ENCODE measurements at regions not wholly inside any gene's neighbourhood (a gene's known extent, or its start where the extent isn't known, plus 50 kb on each side); places are given as distances from the start of the nearest gene placed in this dataset.
"Not testable (repeated sequence)": the region's sequence is repeated elsewhere in the genome, so short reads cannot be mapped to it uniquely, and the experiment has no call there.

DNA sequence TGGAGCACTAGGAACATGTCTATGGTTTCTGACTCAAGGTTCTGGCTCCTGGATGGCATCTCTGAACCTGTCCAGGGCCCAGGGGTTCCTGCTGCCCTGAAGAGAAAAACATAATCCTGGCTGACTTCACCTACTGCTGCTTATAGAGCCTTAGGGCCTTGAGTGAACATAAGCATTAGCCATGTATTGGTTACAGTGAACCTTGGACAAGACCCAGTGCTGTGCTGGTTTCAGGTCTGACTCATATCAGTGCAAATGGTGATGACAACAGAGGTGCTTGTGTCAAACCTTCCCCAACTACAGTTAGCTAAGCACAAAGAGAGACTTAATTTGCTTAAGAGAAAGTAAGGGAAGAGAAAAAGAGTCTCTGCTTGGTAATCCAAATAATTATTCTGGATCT is 1047.2 kb downstream of the GLUD2 start:
- Histone ChIP-seq H3K4me3 (no peak overlapping the region), H3K36me3 (no peaks in the 10 kb centered on the region), H3K4me1 (replicated peaks) (no peaks in the 10 kb centered on the region), H3K9me3 (replicated peaks) (no peaks in the 10 kb centered on the region), H3K27me3 (replicated peaks) (no peaks in the 10 kb centered on the region), H3K27ac (no peak overlapping the region)
- DNase-seq (ENCODE audit: low read depth in 1 of 2, low spot score in 2 of 2): no peak

GRCh38 chrX:122113376-122113775 is 1066.0 kb downstream of the GLUD2 start:
- no peak for DNase-seq (ENCODE audit: low read depth in 1 of 2, low spot score in 2 of 2)
- Histone ChIP-seq H3K27ac (no peak overlapping the region), H3K9me3 (replicated peaks) (no peaks in the 10 kb centered on the region), H3K4me1 (replicated peaks) (no peaks in the 10 kb centered on the region), H3K27me3 (replicated peaks) (no peaks in the 10 kb centered on the region), H3K4me3 (no peak overlapping the region), H3K36me3 (no peaks in the 10 kb centered on the region)

GRCh38 chrX:122113896-122114295 is 1066.5 kb downstream of the GLUD2 start:
- DNase-seq (ENCODE audit: low read depth in 1 of 2, low spot score in 2 of 2): no peak
- no peak overlapping the region for H3K4me3 ChIP-seq

GRCh38 chrX:122115604-122116003 is 1068.2 kb downstream of the GLUD2 start:
- Histone ChIP-seq H3K4me3 (no peak overlapping the region), H3K4me1 (replicated peaks) (no peaks in the 10 kb centered on the region), H3K27me3 (replicated peaks) (no peaks in the 10 kb centered on the region), H3K9me3 (replicated peaks) (no peaks in the 10 kb centered on the region), H3K27ac (no peak overlapping the region), H3K36me3 (no peaks in the 10 kb centered on the region)
- no peak for DNase-seq (ENCODE audit: low read depth in 1 of 2, low spot score in 2 of 2)

More at GRCh38 chrX:122113896-122114295, 1066.5 kb downstream of the GLUD2 start:
- Histone ChIP-seq H3K4me1 (replicated peaks) (no peaks in the 10 kb centered on the region), H3K27me3 (replicated peaks) (no peaks in the 10 kb centered on the region), H3K27ac (no peak overlapping the region), H3K36me3 (no peaks in the 10 kb centered on the region), H3K9me3 (replicated peaks) (no peaks in the 10 kb centered on the region)

- H3K4me3 ChIP-seq: no peak overlapping the region
- H3K4me1 ChIP-seq (replicated peaks): no peaks in the 10 kb centered on the region
- no peaks in the 10 kb centered on the region for H3K36me3 ChIP-seq
- H3K9me3 ChIP-seq (replicated peaks): no peaks in the 10 kb centered on the region
- H3K27ac ChIP-seq: no peak overlapping the region
- H3K27me3 ChIP-seq (replicated peaks): no peaks in the 10 kb centered on the region
- no peak for DNase-seq (ENCODE audit: low read depth in 1 of 2, low spot score in 2 of 2)
Observed at GRCh38 chrX:122119361-122119760, 1064.7 kb upstream of the GRIA3 start.

GRCh38 chrX:122122274-122122673 is 1061.8 kb upstream of the GRIA3 start:
- H3K27me3 ChIP-seq (replicated peaks): no peaks in the 10 kb centered on the region
- H3K36me3 ChIP-seq: no peaks in the 10 kb centered on the region
- H3K9me3 ChIP-seq (replicated peaks): no peaks in the 10 kb centered on the region
- no peak overlapping the region for H3K27ac ChIP-seq
- H3K4me1 ChIP-seq (replicated peaks): no peaks in the 10 kb centered on the region
- no peak overlapping the region for H3K4me3 ChIP-seq
- DNase-seq (ENCODE audit: low read depth in 1 of 2, low spot score in 2 of 2): no peak

- no peak for DNase-seq (ENCODE audit: low read depth in 1 of 2, low spot score in 2 of 2)
- H3K27me3 ChIP-seq (replicated peaks): no peaks in the 10 kb centered on the region
- no peak overlapping the region for H3K4me3 ChIP-seq
- H3K27ac ChIP-seq: no peak overlapping the region
- no peaks in the 10 kb centered on the region for H3K9me3 ChIP-seq (replicated peaks)
- no peaks in the 10 kb centered on the region for H3K4me1 ChIP-seq (replicated peaks)
- H3K36me3 ChIP-seq: no peaks in the 10 kb centered on the region
Observed at GRCh38 chrX:122133478-122133877, 1050.6 kb upstream of the GRIA3 start.

DNA sequence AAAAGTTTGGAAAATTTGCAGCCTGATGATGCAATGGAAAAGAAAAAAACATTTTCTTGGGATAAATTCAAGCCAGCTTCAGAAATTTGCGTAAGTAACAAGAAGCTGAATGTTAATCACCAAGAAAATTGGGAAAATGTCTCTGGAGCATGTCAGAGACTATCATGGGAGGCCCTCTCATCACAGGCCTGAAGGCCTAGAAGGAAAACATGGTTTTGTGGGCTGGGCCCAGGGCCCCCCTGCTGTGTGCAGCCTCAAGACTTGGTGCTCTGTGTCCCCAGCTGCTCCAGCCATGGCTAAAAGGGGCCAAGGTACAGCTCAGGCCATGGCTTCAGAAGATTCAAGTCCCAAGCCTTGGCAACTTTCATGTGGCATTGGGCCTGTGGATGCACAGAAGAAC is 1049.8 kb upstream of the GRIA3 start:
- Histone ChIP-seq H3K36me3 (no peaks in the 10 kb centered on the region), H3K27me3 (replicated peaks) (no peaks in the 10 kb centered on the region), H3K27ac (no peak overlapping the region), H3K4me1 (replicated peaks) (no peaks in the 10 kb centered on the region), H3K4me3 (no peak overlapping the region), H3K9me3 (replicated peaks) (no peaks in the 10 kb centered on the region)
- DNase-seq (ENCODE audit: low read depth in 1 of 2, low spot score in 2 of 2): no peak

- no peaks in the 10 kb centered on the region for H3K36me3 ChIP-seq
- no peak for DNase-seq (ENCODE audit: low read depth in 1 of 2, low spot score in 2 of 2)
- H3K4me3 ChIP-seq: no peak overlapping the region
- H3K27me3 ChIP-seq (replicated peaks): no peaks in the 10 kb centered on the region
- no peak overlapping the region for H3K27ac ChIP-seq
- H3K9me3 ChIP-seq (replicated peaks): no peaks in the 10 kb centered on the region
- no peaks in the 10 kb centered on the region for H3K4me1 ChIP-seq (replicated peaks)
Observed at GRCh38 chrX:122135070-122135469, 1049.0 kb upstream of the GRIA3 start.

DNA sequence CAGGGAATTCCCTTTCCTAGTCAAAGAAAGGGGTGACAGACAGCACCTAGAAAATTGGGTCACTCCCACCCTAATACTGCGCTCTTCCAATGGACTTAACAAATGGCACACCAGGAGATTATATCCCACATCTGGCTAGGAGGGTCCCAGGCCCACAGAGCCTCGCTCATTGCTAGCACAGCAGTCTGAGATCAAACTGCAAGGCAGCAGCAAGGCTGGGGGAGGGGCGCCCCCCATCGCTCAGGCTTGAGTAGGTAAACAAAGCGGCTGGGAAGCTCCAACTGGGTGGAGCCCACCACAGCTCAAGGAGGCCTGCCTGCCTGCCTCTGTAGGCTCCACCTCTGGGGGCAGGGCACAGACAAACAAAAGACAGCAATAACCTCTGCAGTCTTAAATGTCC is 1043.9 kb upstream of the GRIA3 start:
- not testable (repeated sequence) for DNase-seq (ENCODE audit: low read depth in 1 of 2, low spot score in 2 of 2); H3K4me3 ChIP-seq; H3K27ac ChIP-seq; H3K36me3 ChIP-seq; H3K4me1 ChIP-seq (replicated peaks); H3K9me3 ChIP-seq (replicated peaks); H3K27me3 ChIP-seq (replicated peaks)

DNA sequence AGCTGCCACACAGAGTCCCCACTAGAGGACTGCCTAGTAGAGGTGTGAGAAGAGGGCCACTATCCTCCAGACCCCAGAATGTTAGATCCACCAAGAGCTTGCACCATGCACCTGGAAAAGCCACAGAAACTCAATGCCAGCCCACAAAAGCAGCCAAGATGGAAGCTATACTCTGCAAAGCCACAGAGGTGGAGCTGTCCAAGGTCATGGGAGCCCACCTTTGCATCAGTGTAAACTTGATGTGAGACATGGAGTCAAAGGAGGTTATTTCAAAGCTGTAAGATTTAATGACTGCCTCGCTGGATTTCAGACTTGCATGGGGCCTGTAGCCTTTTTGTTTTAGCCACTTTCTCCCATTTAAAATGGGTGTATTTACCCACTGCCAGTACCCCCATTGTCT is 1030.1 kb upstream of the GRIA3 start:
- no peaks in the 10 kb centered on the region for H3K27me3 ChIP-seq (replicated peaks)
- H3K36me3 ChIP-seq: no peaks in the 10 kb centered on the region
- no peak overlapping the region for H3K4me3 ChIP-seq
- no peak overlapping the region for H3K27ac ChIP-seq
- H3K4me1 ChIP-seq (replicated peaks): no peaks in the 10 kb centered on the region
- H3K9me3 ChIP-seq (replicated peaks): no peaks in the 10 kb centered on the region
- DNase-seq (ENCODE audit: low read depth in 1 of 2, low spot score in 2 of 2): no peak

DNA sequence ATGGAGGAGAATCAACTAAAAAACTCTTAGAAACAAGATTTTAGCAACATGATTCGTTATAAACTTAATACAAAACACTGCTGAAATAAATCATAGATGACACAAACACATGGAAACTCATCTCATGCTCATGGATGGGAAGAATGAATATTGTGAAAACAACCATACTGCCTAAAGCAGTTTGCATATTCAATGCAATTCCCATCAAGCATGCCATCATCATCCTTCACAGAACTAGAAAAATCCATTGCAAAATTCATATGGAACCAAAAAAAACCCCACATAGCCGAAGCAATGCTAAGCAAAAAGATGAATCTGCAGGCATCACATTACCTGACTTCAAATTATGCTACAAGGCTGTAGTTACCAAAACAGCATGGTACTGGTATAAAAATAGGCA is 1015.8 kb upstream of the GRIA3 start:
- Histone ChIP-seq H3K27me3 (replicated peaks) (no peaks in the 10 kb centered on the region), H3K27ac (no peak overlapping the region)

DNA sequence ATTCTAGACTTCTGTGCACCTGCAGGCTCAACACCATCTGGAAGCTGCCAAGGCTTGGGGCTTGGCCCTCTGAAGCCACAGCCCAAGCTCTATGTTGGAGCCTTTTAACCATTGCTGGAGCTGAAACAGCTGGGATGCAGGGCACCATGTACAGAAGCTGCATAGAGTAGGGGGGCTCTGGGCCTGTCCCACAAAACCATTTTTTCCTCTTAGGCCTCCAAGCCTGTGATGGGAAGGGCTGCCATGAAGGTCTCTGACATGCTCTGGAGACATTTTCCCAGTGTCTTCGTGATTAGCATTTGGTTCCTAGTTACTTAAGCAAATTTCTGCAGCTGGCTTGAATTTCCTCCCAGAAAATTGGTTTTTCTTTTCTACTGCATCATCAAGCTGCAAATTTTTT is 999.3 kb upstream of the GRIA3 start:
- Histone ChIP-seq H3K36me3 (no peaks in the 10 kb centered on the region), H3K4me3 (no peak overlapping the region), H3K27me3 (replicated peaks) (no peaks in the 10 kb centered on the region), H3K9me3 (replicated peaks) (no peaks in the 10 kb centered on the region), H3K4me1 (replicated peaks) (no peaks in the 10 kb centered on the region), H3K27ac (no peak overlapping the region)
- no peak for DNase-seq (ENCODE audit: low read depth in 1 of 2, low spot score in 2 of 2)

More for the DNA sequence above, 1015.8 kb upstream of the GRIA3 start:
- H3K4me1 ChIP-seq (replicated peaks): no peaks in the 10 kb centered on the region
- no peak overlapping the region for H3K4me3 ChIP-seq
- no peak for DNase-seq (ENCODE audit: low read depth in 1 of 2, low spot score in 2 of 2)
- no peaks in the 10 kb centered on the region for H3K36me3 ChIP-seq
- no peaks in the 10 kb centered on the region for H3K9me3 ChIP-seq (replicated peaks)

DNA sequence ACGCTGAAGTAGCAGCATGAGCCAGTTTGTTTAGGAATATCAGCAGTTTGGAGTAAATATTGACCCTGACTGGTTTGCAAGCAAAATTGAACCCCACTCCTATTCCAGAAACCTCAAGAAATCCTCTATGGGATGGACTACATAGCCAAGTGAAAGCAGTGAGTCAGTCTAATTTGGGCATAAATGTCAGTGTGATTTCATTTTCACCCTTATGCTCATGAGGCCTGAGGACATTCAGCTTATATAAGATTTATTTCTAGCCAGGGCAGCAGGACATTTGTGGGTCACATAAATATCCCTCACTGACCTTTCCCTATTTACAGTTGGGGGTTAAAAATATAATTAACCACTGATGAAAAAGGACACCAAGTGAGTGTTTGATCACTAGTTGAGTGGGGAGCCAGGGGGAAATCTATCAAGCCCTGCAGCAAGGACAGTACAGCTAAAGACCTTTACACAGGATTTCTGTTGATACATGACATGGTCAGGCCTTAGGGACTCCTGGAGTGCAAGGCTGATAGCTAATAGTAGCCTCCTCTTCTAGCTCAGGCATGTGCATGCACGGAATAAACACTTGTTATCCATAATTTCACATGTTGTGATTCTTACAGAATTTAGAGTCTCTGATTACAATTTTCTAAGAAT is 996.9 kb upstream of the GRIA3 start:
- no peak for DNase-seq (ENCODE audit: low read depth in 1 of 2, low spot score in 2 of 2)

GRCh38 chrX:122188751-122189150 is 995.3 kb upstream of the GRIA3 start:
- H3K4me3 ChIP-seq: no peak overlapping the region
- H3K36me3 ChIP-seq: no peaks in the 10 kb centered on the region
- no peaks in the 10 kb centered on the region for H3K4me1 ChIP-seq (replicated peaks)
- H3K9me3 ChIP-seq (replicated peaks): no peaks in the 10 kb centered on the region
- H3K27ac ChIP-seq: no peak overlapping the region
- no peaks in the 10 kb centered on the region for H3K27me3 ChIP-seq (replicated peaks)
- no peak for DNase-seq (ENCODE audit: low read depth in 1 of 2, low spot score in 2 of 2)

More for the DNA sequence above, 996.9 kb upstream of the GRIA3 start:
- Histone ChIP-seq H3K4me1 (replicated peaks) (no peaks in the 10 kb centered on the region), H3K27ac (no peak overlapping the region), H3K4me3 (no peak overlapping the region), H3K27me3 (replicated peaks) (no peaks in the 10 kb centered on the region), H3K9me3 (replicated peaks) (no peaks in the 10 kb centered on the region), H3K36me3 (no peaks in the 10 kb centered on the region)
